Peyer's patch (tissue), 4 donors: ENCODE measurements at regions not wholly inside any gene's neighbourhood (a gene's known extent, or its start where the extent isn't known, plus 50 kb on each side); places are given as distances from the start of the nearest gene placed in this dataset.

Source experiments
- DNase-seq, 3 donors: peaks; one replicate each; pipeline ENCODE4 v3.0.0-alpha.2; 2017 to 2019
- H3K27ac ChIP-seq, 4 donors: fragments of 200-600 bp; sonication (generic); one replicate each; pipeline ENCODE4 v1.5.1; 2016 to 2019
- H3K27me3 ChIP-seq, 2 donors: fragments of 200-600 bp; sonication (generic); one replicate each; pipeline ENCODE4 v1.5.1; 2019
- H3K36me3 ChIP-seq, 3 donors: fragments of 200-600 bp; sonication (generic); one replicate each; pipeline ENCODE4 v1.5.1; 2016 to 2019
- H3K4me1 ChIP-seq, 4 donors: fragments of 200-600 bp; sonication (generic); one replicate each; pipeline ENCODE4 v1.5.1; 2016 to 2019
- H3K4me3 ChIP-seq, 4 donors: fragments of 200-600 bp; sonication (generic); 1 replicate in 3 of 4; 2 replicates in 1 of 4; pipeline ENCODE4 v1.5.1; 2016 to 2019; ENCODE audit warnings: mild to moderate bottlenecking in 1 of 4
- H3K9me3 ChIP-seq, 4 donors: fragments of 200-600 bp; sonication (generic); one replicate each; pipeline ENCODE4 v1.5.1; 2016 to 2019; ENCODE audit warnings: mild to moderate bottlenecking in 1 of 4
- POLR2A ChIP-seq, 2 donors: fragments of 450-650 bp; IDR thresholded peaks; one replicate each; pipeline ENCODE4 v1.5.1; 2017; ENCODE audit warnings: antibody characterized with exemption in 2 of 2, mild to moderate bottlenecking in 2 of 2, moderate library complexity in 2 of 2
- TF ChIP-seq, protein P1 (sequence below), 6 experiments: fragments of 450-650 bp in 4 of 6; fragments of 200-600 bp in 2 of 6; sonication (generic) in 1 of 6; IDR thresholded peaks; one replicate each; pipeline ENCODE4 v1.5.1; 2017 to 2019; ENCODE audit warnings: antibody characterized with exemption in 6 of 6, mild to moderate bottlenecking in 3 of 6, moderate library complexity in 1 of 6

DNA sequence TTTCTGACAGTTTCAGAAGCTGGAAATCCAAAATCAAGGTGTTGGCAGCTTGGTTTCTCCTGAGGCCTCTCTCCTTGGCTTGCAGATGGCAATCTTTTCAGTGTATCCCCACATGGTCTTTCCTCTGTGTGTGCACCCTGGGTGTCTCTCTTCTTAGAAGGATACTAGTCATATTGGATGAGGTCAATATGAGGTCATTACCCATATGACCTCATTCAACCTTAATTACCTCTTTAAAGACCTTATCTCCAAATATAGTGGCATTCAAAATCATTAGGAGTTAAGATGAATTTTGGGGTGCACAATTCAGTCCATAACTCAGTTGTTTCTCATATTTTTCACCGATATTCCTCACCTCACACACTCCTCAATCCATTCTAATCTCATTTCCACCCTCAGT, 92.4 kb upstream of the TGM3 start:
- H3K36me3 ChIP-seq: no peaks in the 10 kb centered on the region
- DNase-seq: no peak
- TF ChIP-seq, protein P1, sequence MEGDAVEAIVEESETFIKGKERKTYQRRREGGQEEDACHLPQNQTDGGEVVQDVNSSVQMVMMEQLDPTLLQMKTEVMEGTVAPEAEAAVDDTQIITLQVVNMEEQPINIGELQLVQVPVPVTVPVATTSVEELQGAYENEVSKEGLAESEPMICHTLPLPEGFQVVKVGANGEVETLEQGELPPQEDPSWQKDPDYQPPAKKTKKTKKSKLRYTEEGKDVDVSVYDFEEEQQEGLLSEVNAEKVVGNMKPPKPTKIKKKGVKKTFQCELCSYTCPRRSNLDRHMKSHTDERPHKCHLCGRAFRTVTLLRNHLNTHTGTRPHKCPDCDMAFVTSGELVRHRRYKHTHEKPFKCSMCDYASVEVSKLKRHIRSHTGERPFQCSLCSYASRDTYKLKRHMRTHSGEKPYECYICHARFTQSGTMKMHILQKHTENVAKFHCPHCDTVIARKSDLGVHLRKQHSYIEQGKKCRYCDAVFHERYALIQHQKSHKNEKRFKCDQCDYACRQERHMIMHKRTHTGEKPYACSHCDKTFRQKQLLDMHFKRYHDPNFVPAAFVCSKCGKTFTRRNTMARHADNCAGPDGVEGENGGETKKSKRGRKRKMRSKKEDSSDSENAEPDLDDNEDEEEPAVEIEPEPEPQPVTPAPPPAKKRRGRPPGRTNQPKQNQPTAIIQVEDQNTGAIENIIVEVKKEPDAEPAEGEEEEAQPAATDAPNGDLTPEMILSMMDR (IDR thresholded peaks at IDR 0.05): no peak
- TF ChIP-seq POLR2A (IDR thresholded peaks at IDR 0.05): no peak
- H3K27ac ChIP-seq: no peak overlapping the region
- no peaks in the 10 kb centered on the region for H3K9me3 ChIP-seq
- no peaks in the 10 kb centered on the region for H3K27me3 ChIP-seq
- no peak overlapping the region for H3K4me3 ChIP-seq
- peaks cover 0 to 14% (median 3%) of the 10 kb centered on the region in 4 donors for H3K4me1 ChIP-seq

DNA sequence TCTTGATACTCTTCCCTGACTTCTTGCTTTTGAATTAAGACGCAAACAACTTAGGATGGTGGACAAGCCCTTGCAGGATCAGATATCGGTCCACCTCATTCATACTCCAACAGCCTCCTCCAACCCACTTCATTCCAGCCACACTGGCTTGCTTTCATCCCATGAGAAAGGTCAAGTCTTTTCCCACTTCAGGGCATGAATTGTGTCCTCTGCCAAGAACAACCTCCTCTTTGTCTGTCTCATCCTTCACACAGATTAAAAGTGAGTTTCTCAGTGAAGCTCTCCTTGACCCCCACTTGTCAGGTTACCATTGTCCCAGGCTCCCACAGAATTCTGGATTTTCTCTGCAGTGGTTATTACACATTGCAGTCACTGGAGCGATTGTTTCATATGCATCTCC, 91.8 kb upstream of the TGM3 start:
- H3K27ac ChIP-seq: no peak overlapping the region
- H3K27me3 ChIP-seq: no peaks in the 10 kb centered on the region
- H3K36me3 ChIP-seq: no peaks in the 10 kb centered on the region
- no peaks in the 10 kb centered on the region for H3K9me3 ChIP-seq
- TF ChIP-seq POLR2A (IDR thresholded peaks at IDR 0.05): no peak
- H3K4me3 ChIP-seq: no peak overlapping the region
- peaks cover 0 to 14% (median 3%) of the 10 kb centered on the region in 4 donors for H3K4me1 ChIP-seq
- no peak for DNase-seq

DNA sequence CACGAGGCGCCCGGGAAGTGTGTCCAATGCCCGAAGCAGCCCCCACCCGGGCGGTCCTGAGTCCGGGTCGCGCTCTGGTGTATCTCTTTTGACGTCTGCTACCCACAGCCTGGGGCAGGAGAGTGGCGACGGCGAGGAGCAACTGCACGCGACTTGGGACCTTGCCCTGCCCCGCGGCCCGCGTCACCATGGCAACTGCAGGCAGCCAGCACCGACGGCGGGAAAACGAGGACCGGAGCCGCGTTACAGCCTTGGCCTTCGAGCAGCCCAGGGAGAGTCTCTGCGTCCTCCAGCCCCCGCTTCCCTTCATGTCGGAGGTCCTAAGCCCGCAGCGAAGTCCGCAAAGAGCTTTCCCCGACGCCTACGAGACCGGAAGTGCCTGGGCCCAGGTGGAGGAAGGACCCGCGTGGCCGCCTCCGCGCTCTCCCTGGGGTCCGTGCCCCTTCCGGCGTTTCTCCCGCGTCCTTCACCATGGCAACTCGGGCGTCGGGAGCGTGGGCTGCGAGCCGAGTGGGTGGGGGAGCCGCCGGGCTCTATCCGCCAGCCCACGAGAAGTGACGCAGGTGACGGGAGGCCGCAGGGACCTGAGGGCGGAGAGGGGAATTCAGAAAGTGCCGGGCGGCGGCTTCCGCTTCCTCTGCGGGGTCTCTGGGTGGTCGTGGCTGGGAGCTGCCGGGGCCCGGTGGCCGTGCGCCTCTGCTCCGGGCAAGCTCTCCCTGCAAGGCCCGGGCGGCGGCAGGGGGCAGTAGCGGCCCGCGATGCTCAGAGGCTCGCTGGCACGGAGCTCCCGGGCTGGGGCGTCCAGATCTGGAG, 88.6 kb upstream of the TGM3 start:
- no peaks in the 10 kb centered on the region for H3K27me3 ChIP-seq
- peak overlapping the region in 1 of 4 donors; percentile 46 for H3K27ac ChIP-seq
- H3K36me3 ChIP-seq: no peaks in the 10 kb centered on the region
- no peaks in the 10 kb centered on the region for H3K9me3 ChIP-seq
- H3K4me1 ChIP-seq: peaks cover 0 to 14% (median 3%) of the 10 kb centered on the region in 4 donors
- peak; percentile 71 to 86 (median 84) for DNase-seq
- TF ChIP-seq, protein P1 (IDR thresholded peaks at IDR 0.05): peak; percentile 34 to 84 (median 73)
- no peak for TF ChIP-seq POLR2A (IDR thresholded peaks at IDR 0.05)
- H3K4me3 ChIP-seq: peak overlapping the region; percentile 39 to 71 (median 66)

DNA sequence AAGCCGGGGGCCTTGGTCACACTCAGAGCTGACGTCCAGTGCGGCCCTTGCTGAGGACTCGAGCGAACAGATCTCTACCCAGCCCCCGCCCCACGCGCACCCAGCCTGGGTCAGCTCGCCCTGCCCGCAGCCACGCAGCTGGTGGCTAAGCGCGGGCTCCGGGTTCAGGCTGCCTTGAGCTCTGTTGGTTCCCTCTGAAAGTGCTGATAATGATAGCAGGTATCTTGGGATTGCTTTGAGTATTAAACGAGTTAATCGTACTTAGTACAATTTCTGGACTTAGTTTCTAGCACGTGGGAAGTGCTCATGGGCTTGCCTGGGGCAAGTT, 88.1 kb upstream of the TGM3 start:
- Histone ChIP-seq H3K27me3 (no peaks in the 10 kb centered on the region), H3K4me1 (peaks cover 0 to 14% (median 3%) of the 10 kb centered on the region in 4 donors), H3K4me3 (peak overlapping the region; percentile 39 to 71 (median 66)), H3K36me3 (no peaks in the 10 kb centered on the region), H3K9me3 (no peaks in the 10 kb centered on the region), H3K27ac (no peak overlapping the region)
- no peak for TF ChIP-seq POLR2A (IDR thresholded peaks at IDR 0.05)
- TF ChIP-seq, protein P1 (IDR thresholded peaks at IDR 0.05): no peak
- DNase-seq: no peak

DNA sequence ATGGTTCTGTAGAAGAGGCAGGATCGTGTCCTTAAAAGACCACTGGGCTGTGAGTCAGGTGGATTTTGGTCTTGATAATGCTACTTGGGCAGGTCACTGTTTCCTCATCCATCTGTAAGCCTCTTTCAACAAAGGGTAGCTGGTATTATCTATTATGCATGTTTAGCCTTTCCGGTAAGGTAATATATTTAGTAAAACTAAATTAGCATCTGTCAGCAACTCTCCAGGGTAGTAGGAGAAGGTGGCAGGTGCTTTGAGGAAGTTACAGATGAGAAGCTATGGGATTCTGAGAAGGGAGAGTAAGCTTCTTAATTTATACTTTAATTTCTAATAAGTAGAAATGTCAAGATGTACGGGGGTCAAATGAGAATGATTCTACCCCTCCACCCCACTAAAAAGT, 86.9 kb upstream of the TGM3 start:
- no peak overlapping the region for H3K27ac ChIP-seq
- H3K9me3 ChIP-seq: no peaks in the 10 kb centered on the region
- H3K27me3 ChIP-seq: no peaks in the 10 kb centered on the region
- no peak for DNase-seq
- TF ChIP-seq, protein P1 (IDR thresholded peaks at IDR 0.05): no peak
- TF ChIP-seq POLR2A (IDR thresholded peaks at IDR 0.05): no peak
- no peak overlapping the region for H3K4me3 ChIP-seq
- peaks cover 0 to 14% (median 3%) of the 10 kb centered on the region in 4 donors for H3K4me1 ChIP-seq
- H3K36me3 ChIP-seq: no peaks in the 10 kb centered on the region

DNA sequence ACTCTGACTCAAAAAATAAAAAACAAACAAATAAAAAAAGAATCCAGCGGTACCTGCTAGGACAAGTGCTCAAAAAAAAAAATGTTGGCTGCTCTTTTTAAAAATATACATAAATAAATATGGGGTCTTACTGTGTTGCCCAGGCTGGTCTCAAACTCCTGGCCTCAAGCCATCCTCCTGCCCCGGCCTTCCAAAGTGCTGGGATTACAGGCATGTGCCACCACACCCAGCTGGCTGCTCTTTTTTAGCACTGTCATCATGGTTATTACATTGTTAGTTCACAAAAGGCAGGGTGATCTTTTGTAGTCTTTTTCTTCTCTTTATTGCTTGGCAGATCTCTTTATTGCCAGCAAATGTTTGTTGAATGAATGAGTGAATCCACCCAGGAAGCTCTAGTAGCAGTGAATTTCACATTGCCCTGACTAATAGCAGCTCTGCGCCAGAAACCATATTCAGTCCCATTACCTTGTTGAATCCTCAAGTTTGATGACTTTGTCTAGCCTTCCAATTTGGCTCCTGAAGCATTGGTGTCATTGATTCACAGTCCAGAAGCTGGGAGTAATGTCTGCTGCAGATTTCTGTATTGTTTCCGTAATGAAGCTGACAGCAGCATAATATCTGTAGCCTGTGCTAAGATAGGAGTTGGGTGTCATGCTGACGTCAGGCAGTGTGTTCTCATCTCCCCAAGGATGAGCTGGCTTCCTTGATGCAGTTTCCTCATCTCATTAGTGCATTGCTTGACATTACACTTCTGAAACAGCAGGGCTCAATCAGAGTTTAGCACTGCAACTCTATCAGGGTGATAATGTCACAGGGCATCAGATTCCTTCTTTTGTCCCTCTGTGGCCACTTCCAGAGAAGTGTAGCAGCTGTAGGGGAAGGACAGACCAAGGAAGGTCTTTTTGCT, 84.9 kb upstream of the TGM3 start:
- no peak overlapping the region for H3K4me3 ChIP-seq
- peaks cover 0 to 14% (median 3%) of the 10 kb centered on the region in 4 donors for H3K4me1 ChIP-seq
- no peaks in the 10 kb centered on the region for H3K27me3 ChIP-seq
- no peak for DNase-seq
- TF ChIP-seq POLR2A (IDR thresholded peaks at IDR 0.05): no peak
- TF ChIP-seq, protein P1 (IDR thresholded peaks at IDR 0.05): peak in 1 of 6 experiments; percentile 15
- H3K36me3 ChIP-seq: no peaks in the 10 kb centered on the region
- no peaks in the 10 kb centered on the region for H3K9me3 ChIP-seq
- no peak overlapping the region for H3K27ac ChIP-seq
